Subcutaneous abdominal adipose tissue (tissue), 5 donors: ENCODE measurements at regions not wholly inside any gene's neighbourhood (a gene's known extent, or its start where the extent isn't known, plus 50 kb on each side); places are given as distances from the start of the nearest gene placed in this dataset.

Experiments used
- H3K27ac ChIP-seq: one replicate; pipeline ENCODE4 v1.7.0; 2013; ENCODE audit warnings: low read depth, mild to moderate bottlenecking, inconsistent platforms, low read length, moderate library complexity
- H3K27me3 ChIP-seq, 5 donors: one replicate each; pipeline ENCODE4 v1.7.0; 2013; ENCODE audit warnings: low read length in 5 of 5, inconsistent platforms in 1 of 5; ENCODE audit not compliant: control insufficient read depth in 5 of 5, insufficient read depth in 4 of 5
- H3K36me3 ChIP-seq, 5 donors: one replicate each; pipeline ENCODE4 v1.7.0; 2013; ENCODE audit warnings: low read length in 5 of 5; ENCODE audit not compliant: control insufficient read depth in 5 of 5, insufficient read depth in 5 of 5
- H3K4me1 ChIP-seq, 5 donors: one replicate each; pipeline ENCODE4 v1.7.0; 2013; ENCODE audit warnings: low read length in 5 of 5, mild to moderate bottlenecking in 3 of 5, moderate library complexity in 1 of 5; ENCODE audit not compliant: control insufficient read depth in 5 of 5, insufficient read depth in 5 of 5
- H3K4me3 ChIP-seq, 5 donors: one replicate each; pipeline ENCODE4 v1.7.0; 2013; ENCODE audit warnings: low read length in 5 of 5, low read depth in 1 of 5
- H3K9ac ChIP-seq, 5 donors: one replicate each; pipeline ENCODE4 v1.7.0; 2013; ENCODE audit warnings: low read length in 5 of 5, mild to moderate bottlenecking in 4 of 5, moderate library complexity in 3 of 5
- H3K9me3 ChIP-seq, 5 donors: one replicate each; pipeline ENCODE4 v1.7.0; 2013; ENCODE audit warnings: low read length in 5 of 5; ENCODE audit not compliant: control insufficient read depth in 5 of 5
- donor health status: healthy.
- donor health status: healthy.
- donor health status: healthy.
- donor health status: healthy.
- donor health status: healthy.

DNA sequence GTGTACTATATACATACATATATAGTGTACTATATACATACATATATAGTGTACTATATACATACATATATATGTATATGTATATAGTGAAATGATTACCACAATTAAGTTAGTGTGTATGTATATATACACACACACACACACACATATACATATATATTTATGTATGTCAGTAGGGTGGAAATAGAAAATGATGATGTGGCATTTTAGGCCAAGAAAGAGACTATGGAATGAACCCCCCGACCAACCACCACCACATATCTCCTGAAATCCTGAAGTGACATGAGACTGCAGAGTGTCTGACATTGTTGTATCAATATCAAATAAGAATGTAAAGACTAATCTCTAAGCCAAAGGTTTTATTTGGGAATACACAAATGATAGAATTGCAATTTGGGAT is 107.6 kb downstream of the RFC3 start:
- Histone ChIP-seq H3K27ac (no peak overlapping the region), H3K9ac (no peak overlapping the region), H3K4me3 (no peak overlapping the region), H3K9me3 (no peaks in the 10 kb centered on the region), H3K27me3 (no peaks in the 10 kb centered on the region), H3K4me1 (peaks cover 0 to 11% (median 0%) of the 10 kb centered on the region in 5 donors), H3K36me3 (no peaks in the 10 kb centered on the region)

DNA sequence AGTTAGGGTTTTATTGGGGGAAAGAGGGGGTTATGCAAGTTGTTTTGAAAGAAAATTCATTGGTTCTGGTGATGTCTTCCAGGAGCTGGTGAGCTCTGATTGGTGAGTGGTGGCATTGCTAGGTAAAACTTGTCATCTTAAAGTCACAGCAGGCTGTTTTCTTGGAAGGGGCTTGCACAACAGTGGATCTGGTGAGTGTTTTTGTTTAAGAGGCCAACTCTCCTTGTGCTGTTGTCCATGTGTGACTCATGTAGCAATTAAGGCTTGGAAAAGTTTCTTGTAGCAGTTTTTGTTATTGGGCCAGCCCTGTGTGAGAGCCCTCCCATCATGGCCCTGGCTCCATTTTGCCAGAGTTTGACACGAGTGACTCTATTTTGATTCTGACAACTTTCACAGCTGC is 109.4 kb downstream of the RFC3 start:
- Histone ChIP-seq H3K27ac (no peak overlapping the region), H3K4me1 (peaks cover 0 to 11% (median 0%) of the 10 kb centered on the region in 5 donors), H3K9me3 (no peaks in the 10 kb centered on the region), H3K36me3 (no peaks in the 10 kb centered on the region), H3K4me3 (no peak overlapping the region), H3K9ac (no peak overlapping the region), H3K27me3 (no peaks in the 10 kb centered on the region)

DNA sequence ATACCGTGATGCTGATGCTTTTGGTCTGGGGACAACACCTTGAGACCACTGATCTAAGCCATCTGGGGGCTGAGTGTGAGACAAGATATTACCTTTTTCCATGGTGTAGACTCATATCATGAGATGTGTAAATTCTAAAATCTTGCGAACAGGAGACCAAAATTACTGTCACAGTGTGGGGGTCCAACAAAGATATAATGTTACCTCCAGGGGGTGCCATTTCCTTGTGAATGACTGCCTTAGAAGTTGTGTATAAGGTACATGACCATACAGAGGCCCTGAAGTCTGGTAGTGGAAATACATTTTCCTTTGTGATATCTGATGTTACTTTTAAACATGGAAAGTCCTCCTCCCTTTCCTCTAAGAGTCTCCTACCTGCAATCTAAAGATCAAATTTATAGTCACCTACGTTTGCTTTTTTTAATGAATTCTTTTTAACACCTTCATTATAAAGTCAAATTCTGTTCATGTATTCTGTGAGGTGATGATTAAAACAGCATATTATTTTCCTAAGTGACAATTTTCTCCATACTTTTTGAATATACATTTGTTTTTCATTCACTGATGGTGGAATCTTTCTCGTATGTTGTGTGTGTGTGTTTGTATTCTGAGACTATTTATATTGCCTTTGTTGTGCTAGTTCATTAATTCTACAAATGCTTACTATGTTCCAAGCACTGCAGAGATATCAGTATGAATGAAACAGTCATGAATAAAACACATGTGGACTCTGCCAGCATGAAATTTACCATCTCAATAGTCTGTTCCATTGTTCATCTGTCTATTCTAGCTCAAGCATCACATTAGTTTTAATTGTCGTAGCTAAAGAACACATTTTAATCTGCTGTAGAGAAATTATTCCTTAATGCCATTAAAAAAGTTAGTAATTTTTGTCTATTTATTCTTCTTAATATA is 113.7 kb downstream of the RFC3 start:
- Histone ChIP-seq H3K9ac (no peak overlapping the region), H3K27ac (no peak overlapping the region), H3K4me3 (no peak overlapping the region), H3K27me3 (no peaks in the 10 kb centered on the region), H3K36me3 (no peaks in the 10 kb centered on the region), H3K4me1 (peaks cover 0 to 11% (median 0%) of the 10 kb centered on the region in 5 donors), H3K9me3 (no peaks in the 10 kb centered on the region)

DNA sequence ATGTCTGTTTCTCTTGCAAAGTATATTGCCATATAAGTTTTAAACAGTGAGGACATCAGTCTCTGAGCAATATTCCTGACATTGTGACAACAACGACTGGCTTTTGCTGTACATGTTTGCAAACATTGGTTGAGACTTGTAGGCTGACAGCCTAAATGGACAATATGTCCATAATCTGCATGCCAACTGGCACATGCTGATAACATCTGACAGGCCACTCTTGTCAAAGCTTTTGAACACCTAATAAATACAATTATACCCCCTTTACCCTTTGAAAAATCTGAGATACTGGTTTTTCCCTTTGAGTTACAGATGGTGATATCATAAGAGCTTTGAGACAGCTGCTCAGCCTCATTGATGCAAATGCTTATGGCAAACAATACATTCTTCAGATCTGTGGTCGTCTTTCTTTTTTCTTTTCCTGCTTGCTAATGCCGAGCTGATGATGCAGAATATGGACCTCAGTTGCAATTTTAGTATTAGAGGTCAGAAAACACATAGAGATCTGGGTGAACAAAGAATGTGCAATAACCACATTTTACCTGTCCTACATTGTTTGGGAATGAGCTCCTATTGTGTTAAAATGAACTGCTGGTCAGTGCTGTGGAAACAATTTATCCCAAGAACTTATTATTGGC is 114.9 kb downstream of the RFC3 start:
- no peaks in the 10 kb centered on the region for H3K27me3 ChIP-seq
- H3K4me3 ChIP-seq, result no peak overlapping the region
- peaks cover 0 to 6% (median 0%) of the 10 kb centered on the region in 5 donors for H3K4me1 ChIP-seq
- H3K27ac ChIP-seq, result no peak overlapping the region
- no peak overlapping the region for H3K9ac ChIP-seq
- H3K9me3 ChIP-seq, result no peaks in the 10 kb centered on the region
- no peaks in the 10 kb centered on the region for H3K36me3 ChIP-seq

DNA sequence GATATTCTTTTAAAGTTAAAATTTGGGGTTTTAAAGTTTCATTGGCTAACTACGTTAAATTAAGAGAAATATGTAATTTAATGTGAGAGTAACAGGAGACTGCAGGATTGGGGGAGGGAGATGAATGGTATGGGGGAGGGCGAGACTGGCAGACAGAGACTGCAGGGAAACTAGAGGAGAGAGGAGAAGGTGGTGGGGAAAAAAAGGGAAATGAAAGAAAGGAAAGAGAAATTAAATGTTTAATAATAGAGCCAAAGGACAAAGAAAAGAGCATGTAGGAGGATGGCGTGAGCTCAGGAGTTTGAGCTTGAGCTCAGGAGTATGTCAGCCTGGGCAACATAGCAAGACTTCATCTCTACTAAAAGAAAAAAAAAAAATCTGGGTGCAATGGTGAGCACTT is 115.9 kb downstream of the RFC3 start:
- H3K9me3 ChIP-seq, result no peaks in the 10 kb centered on the region
- no peak overlapping the region for H3K27ac ChIP-seq
- H3K4me1 ChIP-seq, result peaks cover 0 to 5% (median 0%) of the 10 kb centered on the region in 5 donors
- H3K9ac ChIP-seq, result no peak overlapping the region
- H3K4me3 ChIP-seq, result no peak overlapping the region
- no peaks in the 10 kb centered on the region for H3K27me3 ChIP-seq
- no peaks in the 10 kb centered on the region for H3K36me3 ChIP-seq

DNA sequence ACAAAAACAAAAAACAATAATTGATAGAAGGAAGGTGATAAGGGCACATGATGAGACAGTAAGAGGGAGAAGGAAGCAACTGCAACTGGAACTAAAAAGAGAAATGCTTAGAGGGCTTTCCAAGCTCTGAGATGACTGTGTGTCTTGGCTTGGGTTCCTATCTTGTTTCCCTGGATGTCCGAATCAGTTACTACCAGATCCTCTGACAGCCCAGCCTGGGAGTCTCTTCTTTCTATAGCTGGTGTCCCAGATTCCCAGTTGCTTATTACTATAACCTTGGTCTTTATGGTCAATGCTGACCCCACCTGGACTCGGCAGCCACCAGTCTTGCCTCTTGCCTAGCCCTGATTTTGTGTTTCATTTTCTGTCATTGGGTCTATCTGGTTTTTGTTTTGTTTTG is 116.4 kb downstream of the RFC3 start:
- no peak overlapping the region for H3K27ac ChIP-seq

DNA sequence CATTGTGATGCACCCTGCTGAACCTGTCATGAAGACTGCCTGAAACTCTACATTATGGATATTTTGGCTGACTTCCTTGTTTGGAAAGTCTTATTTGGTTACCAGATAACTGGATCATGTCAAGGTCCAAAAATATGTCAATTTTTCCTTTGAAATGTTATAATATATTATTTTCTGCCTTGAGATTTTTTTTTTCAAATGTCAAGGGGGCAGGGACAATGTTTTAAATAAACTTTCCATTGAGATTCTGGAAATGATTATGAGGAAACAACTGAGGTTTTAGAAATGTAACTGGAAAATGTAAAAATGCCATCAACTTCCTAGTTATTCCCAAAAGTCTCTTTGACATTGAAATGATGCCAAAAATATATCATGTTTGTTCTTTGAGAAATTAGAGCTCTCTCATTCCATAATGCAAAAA is 117.0 kb downstream of the RFC3 start:
- H3K9ac ChIP-seq, result no peak overlapping the region

More for the DNA sequence above, 116.4 kb downstream of the RFC3 start:
- H3K9me3 ChIP-seq, result no peaks in the 10 kb centered on the region
- no peaks in the 10 kb centered on the region for H3K36me3 ChIP-seq
- H3K4me1 ChIP-seq, result peaks cover 0 to 5% (median 0%) of the 10 kb centered on the region in 5 donors
- H3K27me3 ChIP-seq, result no peaks in the 10 kb centered on the region
- no peak overlapping the region for H3K9ac ChIP-seq
- H3K4me3 ChIP-seq, result no peak overlapping the region

DNA sequence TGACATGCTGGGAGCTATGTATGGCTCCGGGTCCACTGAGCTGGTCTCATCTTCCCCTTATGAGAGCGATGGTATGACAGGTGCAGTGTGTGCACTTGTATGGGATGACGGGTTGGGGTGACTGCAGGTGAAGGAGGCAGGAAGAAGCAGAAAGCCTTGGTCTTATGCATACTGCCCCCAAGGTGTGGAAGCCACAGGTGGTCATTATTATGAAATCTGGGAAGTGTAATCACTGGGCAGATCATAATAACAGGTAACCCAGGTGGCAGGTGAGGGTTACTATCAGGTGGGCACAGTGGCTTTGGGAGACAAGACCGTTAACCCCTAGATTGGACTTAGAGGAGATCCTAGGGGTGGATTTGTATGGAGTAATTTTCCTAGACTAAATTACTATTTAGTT is 118.0 kb downstream of the RFC3 start:
- Histone ChIP-seq H3K4me3 (no peak overlapping the region), H3K27ac (no peak overlapping the region), H3K9ac (no peak overlapping the region), H3K27me3 (no peaks in the 10 kb centered on the region), H3K36me3 (no peaks in the 10 kb centered on the region), H3K4me1 (peaks cover 0 to 5% (median 0%) of the 10 kb centered on the region in 5 donors), H3K9me3 (no peaks in the 10 kb centered on the region)

More for the DNA sequence above, 117.0 kb downstream of the RFC3 start:
- Histone ChIP-seq H3K27me3 (no peaks in the 10 kb centered on the region), H3K36me3 (no peaks in the 10 kb centered on the region), H3K4me3 (no peak overlapping the region), H3K27ac (no peak overlapping the region), H3K9me3 (no peaks in the 10 kb centered on the region), H3K4me1 (peaks cover 0 to 5% (median 0%) of the 10 kb centered on the region in 5 donors)

DNA sequence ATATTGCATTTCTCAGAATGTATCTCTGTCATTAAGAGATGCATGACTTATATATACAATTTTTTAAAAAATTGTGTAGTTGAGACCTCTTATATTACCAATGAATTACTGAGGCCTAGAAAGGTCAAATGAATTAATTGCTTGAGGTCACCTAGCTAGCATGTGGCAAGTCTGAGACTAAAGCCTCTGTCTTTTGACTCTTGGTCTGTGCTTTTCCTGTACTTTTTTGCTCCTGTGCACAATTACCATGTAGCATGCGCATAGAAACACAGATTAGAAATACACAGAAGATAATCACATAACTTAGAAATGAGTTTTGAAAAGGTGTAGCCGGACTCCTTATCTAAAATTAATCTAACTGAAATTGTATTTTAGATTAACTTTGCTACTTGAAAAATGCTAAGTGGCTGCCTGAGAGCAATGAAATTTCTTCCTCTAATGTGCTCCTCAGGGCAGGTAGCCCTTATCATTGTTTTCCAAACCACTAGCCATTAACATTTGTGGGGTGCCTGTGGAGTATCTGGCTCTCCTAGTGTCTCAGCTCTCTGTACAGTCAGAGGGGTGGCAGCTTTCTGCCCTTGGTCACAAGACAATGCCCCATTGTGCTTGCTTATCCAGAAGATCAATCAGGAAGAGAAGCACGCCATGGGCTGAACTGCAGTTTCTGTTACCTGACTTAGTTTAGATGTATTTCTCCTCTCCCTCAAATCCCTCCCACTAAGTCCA is 119.6 kb downstream of the RFC3 start:
- Histone ChIP-seq H3K4me1 (peaks cover 0 to 5% (median 0%) of the 10 kb centered on the region in 5 donors), H3K4me3 (no peak overlapping the region), H3K36me3 (no peaks in the 10 kb centered on the region), H3K9me3 (no peaks in the 10 kb centered on the region), H3K27me3 (no peaks in the 10 kb centered on the region), H3K27ac (no peak overlapping the region), H3K9ac (no peak overlapping the region)

DNA sequence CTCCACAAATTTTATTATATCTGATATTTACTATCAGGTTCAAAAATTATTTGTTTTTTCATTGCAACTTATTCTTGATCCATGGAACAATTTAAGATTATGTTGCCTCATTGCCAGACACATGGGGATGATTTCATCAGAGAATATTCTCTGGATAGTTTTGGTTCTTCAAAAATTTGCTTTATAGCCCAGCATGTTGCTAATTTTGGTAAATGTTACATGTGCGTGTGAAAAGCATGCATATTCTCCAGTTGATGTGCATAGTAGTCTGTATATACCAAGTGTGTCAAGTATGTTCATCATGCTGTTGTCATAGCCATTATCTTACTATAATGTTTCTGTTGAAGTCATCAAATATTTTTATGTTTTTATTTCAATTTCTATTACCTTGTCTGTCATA is 122.3 kb downstream of the RFC3 start:
- H3K27me3 ChIP-seq, result no peaks in the 10 kb centered on the region
- no peak overlapping the region for H3K9ac ChIP-seq
- H3K27ac ChIP-seq, result no peak overlapping the region
- no peaks in the 10 kb centered on the region for H3K9me3 ChIP-seq
- no peaks in the 10 kb centered on the region for H3K4me1 ChIP-seq
- H3K4me3 ChIP-seq, result no peak overlapping the region
- no peaks in the 10 kb centered on the region for H3K36me3 ChIP-seq
